AG04450 (cell line): ENCODE measurements at regions not wholly inside any gene's neighbourhood (a gene's known extent, or its start where the extent isn't known, plus 50 kb on each side); places are given as distances from the start of the nearest gene placed in this dataset.

Experiments used
- CTCF ChIA-PET: fragments of 300-600, 350-600 bp; formaldehyde crosslinking; extraction: SDS; loops from one replicate; lab custom pipeline; 2022; ENCODE audit warnings: antibody characterized with exemption, inconsistent platforms; lab: Charles Lee
- POLR2A ChIA-PET: fragments of 350-600 bp; formaldehyde crosslinking; extraction: SDS; loops from one replicate; lab custom pipeline; 2021; ENCODE audit warnings: antibody characterized with exemption, inconsistent platforms; lab: Yijun Ruan, JAX
- DNase-seq: peaks from one replicate; pipeline ENCODE4 v3.0.0-alpha.2; 2011; ENCODE audit warnings: low read depth, low spot score
- H3K27ac ChIP-seq: one replicate; pipeline ENCODE4 v1.5.1; 2012; ENCODE audit warnings: low read depth, low read length, control low read depth
- H3K27me3 ChIP-seq: one replicate; pipeline ENCODE4 v1.6.0; 2012; ENCODE audit warnings: low read length; ENCODE audit not compliant: control insufficient read depth, insufficient read depth
- H3K4me3 ChIP-seq: 2 replicates; pipeline ENCODE4 v1.5.1; 2011; ENCODE audit warnings: mild to moderate bottlenecking, low read depth, low read length, control low read depth
- H3K9me3 ChIP-seq: 2 replicates; pipeline ENCODE4 v1.5.1; 2012; ENCODE audit warnings: low read length; ENCODE audit not compliant: control insufficient read depth, insufficient read depth
- CTCF ChIP-seq: IDR thresholded peaks from 2 replicates; pipeline ENCODE4 v1.5.1; 2011; ENCODE audit warnings: low read depth, low read length, control low read depth, inconsistent platforms

DNA sequence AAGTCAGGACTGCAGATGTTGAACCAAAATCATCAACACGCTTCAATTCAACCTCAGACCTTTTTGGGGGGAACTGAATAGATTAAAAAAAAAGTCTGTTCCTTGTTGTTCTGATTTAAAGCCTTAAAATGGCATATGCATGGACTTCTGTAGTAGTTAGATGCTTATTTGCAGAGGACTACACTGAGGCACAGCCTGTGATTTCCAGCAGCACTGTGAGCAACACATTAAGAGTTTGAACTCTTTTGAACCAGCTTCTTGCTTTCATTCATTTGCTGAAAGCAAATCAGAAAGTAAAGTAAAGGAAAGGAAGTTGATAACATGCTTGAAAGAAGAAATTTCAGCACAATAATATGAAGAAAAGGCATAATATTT is 60.7 kb upstream of the DMAC1 start:
- ChIA-PET CTCF (no interaction called here), POLR2A (no interaction called here)
- no peak for TF ChIP-seq CTCF
- no peak for DNase-seq
- H3K9me3 ChIP-seq = 0 out of 2 replicates have a peak, but pooled peaks cover 6% of the 10 kb centered on the region
- no peaks in the 10 kb centered on the region for H3K27me3 ChIP-seq
- H3K4me3 ChIP-seq = no peak overlapping the region
- H3K27ac ChIP-seq = no peak overlapping the region

DNA sequence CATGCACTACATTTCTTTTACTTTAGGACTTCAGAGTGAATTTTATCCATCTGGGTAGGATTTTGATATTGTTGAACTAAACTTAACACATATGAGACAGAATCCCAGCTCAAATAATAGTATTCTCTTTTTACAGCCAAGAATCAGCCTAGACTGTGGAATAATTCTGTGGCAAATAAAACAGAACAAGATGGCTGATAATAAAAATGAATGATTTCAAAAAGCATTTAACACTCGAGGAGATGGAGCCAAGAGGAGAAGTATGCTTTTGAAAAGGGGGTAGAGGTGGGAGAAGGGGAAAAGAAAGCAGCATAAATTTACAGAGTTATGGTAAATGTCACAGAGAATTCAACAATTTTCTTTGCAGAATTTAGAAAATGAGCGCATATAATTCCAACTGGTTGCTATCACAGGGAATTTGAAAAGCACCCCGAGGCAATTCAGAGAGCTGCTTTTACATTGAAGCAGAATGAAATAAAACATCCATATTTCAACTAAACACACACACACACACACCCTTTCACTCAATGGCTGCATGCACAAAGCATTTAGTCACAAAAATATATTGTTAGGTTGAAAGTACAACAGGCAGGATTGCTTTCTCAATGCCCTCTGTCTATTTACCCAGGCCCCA is 60.2 kb upstream of the DMAC1 start:
- Histone ChIP-seq H3K4me3 (no peak overlapping the region), H3K9me3 (0 out of 2 replicates have a peak, but pooled peaks cover 6% of the 10 kb centered on the region), H3K27me3 (no peaks in the 10 kb centered on the region), H3K27ac (no peak overlapping the region)
- no peak for TF ChIP-seq CTCF
- no peak for DNase-seq
- POLR2A ChIA-PET = no interaction called here
- CTCF ChIA-PET = no interaction called here

- no peaks in the 10 kb centered on the region for H3K27me3 ChIP-seq
- no peak overlapping the region for H3K27ac ChIP-seq
- CTCF ChIA-PET = no interaction called here
- no peak overlapping the region for H3K4me3 ChIP-seq
- no peak for TF ChIP-seq CTCF
- H3K9me3 ChIP-seq = 0 out of 2 replicates have a peak, but pooled peaks cover 6% of the 10 kb centered on the region
- POLR2A ChIA-PET = no interaction called here
- DNase-seq = no peak
Observed at GRCh38 chr9:7858166-7858565, 58.6 kb upstream of the DMAC1 start.

- H3K27me3 ChIP-seq = no peaks in the 10 kb centered on the region
- H3K4me3 ChIP-seq = no peak overlapping the region
- ChIA-PET CTCF (no interaction called here), POLR2A (no interaction called here)
- H3K9me3 ChIP-seq = 0 out of 2 replicates have a peak, but pooled peaks cover 3% of the 10 kb centered on the region
- no peak for DNase-seq
- no peak overlapping the region for H3K27ac ChIP-seq
- TF ChIP-seq CTCF = no peak
Observed at GRCh38 chr9:7854763-7855162, 55.2 kb upstream of the DMAC1 start.
